ENCODE measurements at regions not wholly inside any gene's neighbourhood (a gene's known extent, or its start where the extent isn't known, plus 50 kb on each side); places are given as distances from the start of the nearest gene placed in this dataset.

DNA sequence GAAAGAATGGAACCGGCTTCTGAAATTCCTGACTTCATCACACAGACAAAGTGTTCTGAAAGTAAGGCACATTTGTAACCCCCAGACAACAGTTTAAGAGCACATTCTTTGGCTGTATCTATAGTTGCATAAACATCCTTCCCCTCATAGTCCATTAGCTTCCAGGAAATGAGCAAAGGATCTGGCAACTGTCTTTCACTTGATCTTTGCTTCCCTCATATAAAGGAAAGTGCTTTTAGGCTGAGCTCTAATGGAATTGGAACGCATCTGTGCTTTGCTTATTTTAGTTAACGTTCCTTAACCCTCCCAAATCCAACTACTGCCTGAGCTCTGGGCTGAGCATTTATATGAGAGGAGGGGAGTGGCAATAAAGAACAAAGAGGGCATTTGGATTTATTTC lies 76.9 kb upstream of the API5 start:
- TF ChIP-seq, protein P1, sequence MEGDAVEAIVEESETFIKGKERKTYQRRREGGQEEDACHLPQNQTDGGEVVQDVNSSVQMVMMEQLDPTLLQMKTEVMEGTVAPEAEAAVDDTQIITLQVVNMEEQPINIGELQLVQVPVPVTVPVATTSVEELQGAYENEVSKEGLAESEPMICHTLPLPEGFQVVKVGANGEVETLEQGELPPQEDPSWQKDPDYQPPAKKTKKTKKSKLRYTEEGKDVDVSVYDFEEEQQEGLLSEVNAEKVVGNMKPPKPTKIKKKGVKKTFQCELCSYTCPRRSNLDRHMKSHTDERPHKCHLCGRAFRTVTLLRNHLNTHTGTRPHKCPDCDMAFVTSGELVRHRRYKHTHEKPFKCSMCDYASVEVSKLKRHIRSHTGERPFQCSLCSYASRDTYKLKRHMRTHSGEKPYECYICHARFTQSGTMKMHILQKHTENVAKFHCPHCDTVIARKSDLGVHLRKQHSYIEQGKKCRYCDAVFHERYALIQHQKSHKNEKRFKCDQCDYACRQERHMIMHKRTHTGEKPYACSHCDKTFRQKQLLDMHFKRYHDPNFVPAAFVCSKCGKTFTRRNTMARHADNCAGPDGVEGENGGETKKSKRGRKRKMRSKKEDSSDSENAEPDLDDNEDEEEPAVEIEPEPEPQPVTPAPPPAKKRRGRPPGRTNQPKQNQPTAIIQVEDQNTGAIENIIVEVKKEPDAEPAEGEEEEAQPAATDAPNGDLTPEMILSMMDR (IDR thresholded peaks at IDR 0.05): no peak
- TF ChIP-seq POLR2A (IDR thresholded peaks at IDR 0.05): no peak
